HG02970 (cell line): ENCODE measurements at regions not wholly inside any gene's neighbourhood (a gene's known extent, or its start where the extent isn't known, plus 50 kb on each side); places are given as distances from the start of the nearest gene placed in this dataset.
A peak's percentile ranks its signal among the peaks of the same experiment; 100 is the strongest.
"Not testable (repeated sequence)": the region's sequence is repeated elsewhere in the genome, so short reads cannot be mapped to it uniquely, and the experiment has no call there.

Experiments
- ATAC-seq: cut with Tn5 transposase; IDR thresholded peaks from one replicate; pipeline ENCODE4 v1.9.1; 2021; ENCODE audit warnings: mild to moderate bottlenecking, moderate library complexity, moderate number of reproducible peaks; ENCODE audit not compliant: unreplicated experiment, low FRiP score

DNA sequence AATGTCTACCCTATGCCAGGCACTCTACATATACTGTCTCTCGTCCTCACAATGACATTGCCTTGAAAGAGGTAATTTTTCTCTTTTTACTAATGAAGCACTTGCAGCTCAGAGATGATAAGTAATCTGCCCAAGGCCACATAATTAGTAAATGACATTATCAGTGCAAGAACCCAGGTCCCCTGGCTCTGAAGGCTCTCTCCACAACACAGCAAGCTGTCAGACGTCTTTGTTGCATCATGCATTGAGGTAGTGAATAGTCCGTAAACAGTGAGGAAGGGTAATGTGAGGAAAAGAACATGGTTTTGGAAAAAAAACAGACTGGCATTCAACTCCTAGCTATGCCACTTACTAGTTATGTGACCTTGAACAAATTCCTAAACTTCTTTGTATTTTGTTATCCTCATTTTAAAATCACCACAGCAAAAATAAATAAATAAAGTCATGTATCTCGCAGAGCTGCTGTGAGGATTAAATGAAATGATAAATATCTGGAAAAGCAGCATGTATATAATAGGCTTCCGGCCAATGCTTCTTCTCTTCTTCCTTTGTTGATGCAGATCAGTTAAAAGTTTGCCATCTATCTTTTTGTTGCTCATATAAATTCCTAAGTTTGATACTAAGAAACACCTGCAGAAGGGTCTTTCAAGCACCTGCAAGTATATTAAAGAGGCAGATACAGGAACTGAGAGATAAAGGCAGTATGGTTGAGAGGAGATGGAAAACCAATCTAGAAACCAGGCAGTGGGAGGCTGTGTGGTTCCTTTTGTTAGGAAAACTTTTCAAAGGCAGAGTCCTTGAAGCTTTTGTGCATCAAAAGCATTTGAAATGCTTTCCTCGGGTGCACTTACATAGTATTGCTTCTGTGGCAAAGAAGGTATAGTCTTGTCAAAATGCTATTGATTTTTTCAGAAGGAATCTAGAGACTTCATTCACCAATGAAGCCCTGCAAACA, 82.8 kb downstream of the BTG1 start:
- no peak for ATAC-seq

DNA sequence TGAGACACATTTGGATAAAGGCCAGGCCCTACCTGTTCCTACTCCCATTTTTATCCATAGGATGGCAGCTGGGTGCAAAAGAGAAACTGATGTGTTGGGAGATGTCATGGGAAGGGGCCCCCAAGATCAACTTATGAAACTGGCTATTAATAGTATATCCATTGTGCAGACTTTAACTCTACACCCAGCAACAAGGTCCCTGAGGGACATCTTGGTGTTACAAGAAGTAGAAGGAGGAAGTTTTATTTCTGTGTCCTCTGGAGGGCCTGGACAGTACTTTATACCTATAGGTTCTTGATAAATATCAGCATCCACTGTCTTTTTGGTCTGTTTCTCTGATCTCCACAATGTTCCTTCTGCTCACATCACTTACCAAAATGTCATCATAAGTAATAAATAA, 84.6 kb downstream of the BTG1 start:
- ATAC-seq: no peak

DNA sequence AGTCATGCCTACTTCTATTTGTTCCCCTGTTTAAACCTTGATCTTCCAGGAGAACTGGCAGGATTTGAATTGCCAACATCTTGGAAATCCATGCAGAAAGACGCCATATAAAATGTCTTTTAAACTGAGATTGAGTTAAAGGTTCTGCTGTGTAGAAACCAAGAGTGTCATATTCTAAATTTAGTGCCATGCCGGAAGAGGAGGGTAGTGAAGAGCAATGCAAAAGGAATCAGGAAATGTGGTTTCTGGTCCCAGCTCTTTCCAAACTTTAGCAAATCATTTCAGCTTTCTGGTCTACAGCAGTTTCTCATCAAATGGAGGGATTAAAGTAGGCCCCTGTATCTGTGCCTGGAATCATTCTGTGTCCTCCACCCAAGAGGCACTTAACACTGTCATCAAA, 85.7 kb downstream of the BTG1 start:
- no peak for ATAC-seq

DNA sequence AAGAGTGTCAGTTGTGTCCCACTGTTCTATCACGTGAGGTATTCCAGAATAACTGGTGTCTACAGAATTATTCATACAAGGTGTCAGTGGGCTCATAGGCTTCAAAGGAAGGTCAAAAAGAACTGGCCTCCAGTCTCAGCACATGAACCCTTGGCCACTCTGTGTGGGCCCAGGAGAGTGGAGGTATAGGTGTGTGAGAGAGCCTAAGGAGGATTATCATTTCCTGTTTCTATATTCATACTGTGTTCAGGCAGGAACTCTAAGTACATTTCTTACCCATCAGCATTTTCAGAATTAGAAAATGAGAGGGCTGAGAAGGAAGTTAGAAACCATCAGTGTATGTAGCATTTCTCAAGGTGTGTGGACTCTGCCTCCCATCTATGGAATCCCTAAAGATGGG, 87.0 kb downstream of the BTG1 start:
- no peak for ATAC-seq

DNA sequence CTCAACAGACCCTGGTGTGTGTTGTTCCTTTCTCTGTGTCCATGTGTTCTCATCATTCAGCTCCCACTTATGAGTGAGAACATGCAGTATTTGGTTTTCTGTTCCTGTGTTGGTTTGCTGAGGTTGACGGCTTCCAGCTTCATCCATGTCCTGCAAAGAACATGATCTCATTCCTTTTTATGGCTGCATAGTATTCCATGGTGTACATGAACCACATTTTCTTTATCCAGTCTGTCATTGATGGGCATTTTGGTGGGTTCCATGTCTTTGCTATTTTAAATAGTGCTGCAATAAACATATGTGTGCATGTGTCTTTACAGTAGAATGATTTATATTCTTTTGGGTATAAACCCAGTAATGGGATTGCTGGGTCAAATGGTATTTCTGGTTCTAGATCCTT, 88.9 kb downstream of the BTG1 start:
- not testable (repeated sequence) for ATAC-seq

DNA sequence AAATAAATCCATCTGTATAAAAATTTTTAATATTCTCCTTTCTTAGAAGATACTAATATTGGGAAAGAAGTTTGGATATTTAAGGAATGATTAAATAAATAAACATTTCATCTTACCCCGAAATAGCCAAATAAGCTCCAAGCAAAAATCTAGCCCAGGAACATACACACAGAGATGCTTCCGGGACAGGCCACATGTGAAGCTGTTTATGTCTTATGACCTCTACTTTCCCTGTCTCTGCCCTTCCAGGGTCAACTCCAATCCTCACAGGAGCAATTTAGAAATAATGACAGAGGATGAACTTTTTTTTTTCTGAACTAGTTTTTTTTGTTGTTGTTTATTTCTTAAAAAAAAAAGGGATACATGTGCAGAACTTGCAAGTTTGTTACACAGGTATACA, 89.4 kb downstream of the BTG1 start:
- no peak for ATAC-seq

DNA sequence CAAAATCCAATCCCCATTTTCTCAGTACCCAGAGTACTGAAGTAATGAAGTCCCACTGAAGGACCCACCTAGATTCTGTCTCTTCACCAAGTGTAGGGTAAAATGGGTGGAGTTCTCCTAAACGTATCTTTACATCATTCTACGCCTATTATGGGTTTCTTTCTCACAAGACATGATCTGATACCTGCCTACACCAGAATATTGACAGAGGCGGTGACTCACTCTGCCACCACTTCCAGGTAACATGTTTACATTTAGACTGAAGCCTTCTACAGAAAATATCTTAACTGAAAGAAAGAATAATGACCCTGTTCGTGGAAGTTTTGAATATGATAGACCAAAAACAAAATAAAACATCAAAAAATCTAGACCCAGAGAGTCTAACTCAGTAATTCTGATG, 89.8 kb downstream of the BTG1 start:
- ATAC-seq: no peak

DNA sequence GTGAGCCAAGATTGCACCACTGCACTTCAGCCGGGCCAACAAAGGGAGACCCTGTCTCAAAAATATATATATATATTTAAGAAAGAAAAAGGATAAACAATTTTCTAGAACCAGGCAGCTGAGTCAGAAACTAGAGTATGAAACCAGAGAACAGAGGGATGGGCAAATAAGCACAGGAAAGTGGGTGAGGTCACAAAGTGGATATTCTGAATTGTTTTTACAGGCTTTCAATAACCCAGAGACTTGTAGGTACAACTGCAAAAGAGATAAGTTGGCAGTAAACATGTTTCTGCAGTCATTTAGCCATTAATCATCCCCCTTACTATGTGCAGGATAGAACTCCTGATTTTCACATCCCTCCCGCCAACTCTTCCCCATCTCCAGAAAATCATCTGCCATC, 94.2 kb downstream of the BTG1 start:
- no peak for ATAC-seq

DNA sequence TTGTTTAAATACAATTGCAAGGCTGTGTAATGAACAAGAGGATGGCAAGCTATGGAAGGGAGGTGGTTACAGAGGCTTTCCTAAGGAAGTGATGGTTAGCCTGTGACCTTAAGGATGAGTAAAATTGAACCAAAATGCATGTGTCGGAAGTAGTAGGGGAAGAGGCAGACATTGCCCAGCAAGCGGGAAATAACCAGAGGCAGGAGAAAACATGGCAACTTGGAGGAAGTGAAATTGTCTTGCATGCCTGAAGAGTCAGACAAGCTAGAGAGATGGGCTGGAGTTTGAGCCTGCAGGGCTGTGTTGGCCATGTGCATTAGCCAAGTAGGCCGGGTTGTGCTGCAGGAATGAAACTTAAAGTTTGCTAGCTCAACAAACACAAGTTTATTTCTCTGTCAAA, 96.2 kb downstream of the BTG1 start:
- peak; percentile 50 for ATAC-seq

DNA sequence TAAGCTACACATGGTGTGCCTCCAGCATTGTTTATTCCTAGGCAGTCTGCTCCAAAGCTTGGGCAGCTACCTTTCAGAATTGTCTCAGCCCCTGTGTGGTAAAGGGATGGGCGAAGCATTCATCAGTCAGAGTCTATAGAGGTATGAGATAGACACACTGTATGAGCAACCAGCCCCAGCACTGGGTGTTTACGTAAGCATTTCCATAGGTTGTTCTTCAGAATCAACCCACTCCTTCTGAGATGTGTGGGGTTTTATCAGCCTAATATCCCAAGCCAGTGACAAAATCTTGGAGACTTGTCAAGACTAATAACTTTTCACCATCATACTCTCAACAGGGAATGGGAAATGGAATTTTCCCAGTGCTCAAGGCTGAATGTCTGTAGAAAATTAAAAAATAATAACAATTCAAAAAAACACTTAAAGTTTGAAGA, 98.2 kb downstream of the BTG1 start:
- no peak for ATAC-seq

DNA sequence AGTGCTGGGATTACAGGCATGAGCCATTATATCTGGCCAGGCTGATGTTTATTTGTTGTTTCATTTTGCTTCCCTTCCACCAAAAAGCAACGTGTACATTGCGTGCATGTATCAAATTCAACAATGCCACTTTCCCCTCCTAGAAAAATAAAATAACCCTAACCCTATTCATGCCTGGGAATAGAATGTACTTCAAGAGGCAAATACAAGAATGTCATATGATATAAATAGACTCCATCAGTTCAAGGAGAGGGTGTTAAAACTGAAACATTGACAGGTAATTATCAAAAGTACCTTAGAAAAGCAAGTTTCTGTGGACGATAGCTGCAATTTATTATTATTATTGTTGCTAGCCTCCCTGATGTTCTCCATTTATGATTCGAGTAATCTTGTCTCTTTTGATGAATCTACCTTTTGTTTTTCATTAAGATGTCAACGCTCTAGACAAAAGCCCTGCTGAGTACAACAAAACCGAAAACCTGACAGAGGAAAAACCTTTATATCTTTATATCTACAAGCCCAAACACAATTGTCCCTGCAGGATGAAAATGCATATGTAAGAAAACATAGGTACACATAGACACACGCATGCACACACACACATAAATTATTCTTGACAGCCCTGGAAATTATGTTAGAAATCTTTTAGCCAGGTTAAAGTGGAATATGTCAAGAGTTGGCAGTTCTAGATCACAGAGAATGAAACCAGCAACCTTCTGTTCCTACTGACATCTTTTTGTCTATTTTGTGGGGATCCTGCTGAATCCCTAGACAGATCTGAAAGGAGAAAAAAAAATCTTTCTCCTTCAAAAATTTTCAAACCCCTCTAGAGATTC, 98.9 kb downstream of the BTG1 start:
- no peak for ATAC-seq

DNA sequence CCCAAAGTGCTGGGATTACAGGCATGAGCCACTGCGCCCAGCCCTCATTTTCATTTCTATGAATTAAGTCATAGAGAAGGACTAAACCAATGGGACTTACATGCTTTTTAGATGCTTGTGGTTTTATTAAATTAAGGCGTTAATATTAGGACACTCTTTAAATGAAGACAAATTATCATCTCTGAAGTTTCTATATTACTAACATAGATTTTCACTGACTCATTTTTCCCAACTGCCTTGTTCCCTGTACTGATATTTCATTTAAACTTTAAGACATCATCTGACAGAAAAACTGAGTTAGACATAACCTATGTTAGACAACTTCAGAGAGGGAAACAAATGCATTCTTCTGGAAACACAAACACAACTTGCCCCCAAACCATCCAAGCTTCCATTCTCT, 99.8 kb downstream of the BTG1 start:
- ATAC-seq: no peak

DNA sequence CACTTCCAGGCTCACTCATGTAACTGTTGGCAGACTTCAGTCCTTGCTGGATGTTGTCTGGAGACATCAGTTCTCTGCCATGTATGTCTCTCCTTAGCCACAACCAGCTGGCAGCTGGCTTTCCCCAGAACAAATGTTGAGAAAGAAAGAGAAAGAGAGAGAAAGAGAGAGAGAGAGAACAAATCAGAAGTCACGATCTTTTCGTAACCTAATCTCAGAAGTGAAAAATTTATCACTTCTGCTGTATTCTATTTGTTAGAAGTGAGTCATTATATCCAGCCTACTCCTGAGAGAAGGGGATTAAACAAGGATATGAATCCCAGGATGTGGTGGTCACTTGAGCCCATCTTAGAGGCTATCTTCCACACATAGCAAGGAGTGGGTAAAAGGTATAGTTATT, 101.2 kb downstream of the BTG1 start:
- no peak for ATAC-seq

DNA sequence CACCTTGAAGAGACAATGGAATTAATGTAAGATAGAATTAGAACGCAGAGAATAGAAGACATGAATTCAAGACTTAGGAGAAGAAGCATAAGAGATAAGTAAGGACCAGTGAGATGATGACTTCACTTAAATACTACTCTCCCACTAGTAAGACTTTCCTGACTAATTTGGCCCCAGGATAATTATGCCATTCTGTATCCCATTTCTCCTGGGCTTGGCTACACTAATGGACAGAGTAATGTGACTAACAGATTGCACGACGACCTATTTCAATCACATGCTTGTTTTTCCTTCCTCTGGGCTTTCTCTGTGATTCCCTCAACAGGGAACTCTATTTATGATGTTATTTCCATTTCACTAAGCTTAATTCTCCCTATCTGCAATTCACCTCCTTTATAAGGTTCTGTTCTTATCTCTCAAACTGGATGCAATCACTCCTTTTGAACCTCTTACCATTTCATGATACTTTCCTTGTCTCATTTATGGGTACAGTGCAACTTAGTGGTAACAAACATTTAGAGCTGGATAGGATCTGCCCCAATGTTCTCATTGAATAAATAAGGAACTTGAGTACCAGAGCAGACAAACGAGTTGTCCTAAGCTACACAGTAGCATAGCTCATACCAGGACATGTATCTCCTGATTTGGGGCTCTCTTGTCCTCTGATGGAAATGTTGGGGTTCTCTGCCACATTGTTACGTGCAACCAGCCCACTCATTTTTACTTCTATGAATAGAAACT, 102.7 kb downstream of the BTG1 start:
- no peak for ATAC-seq

DNA sequence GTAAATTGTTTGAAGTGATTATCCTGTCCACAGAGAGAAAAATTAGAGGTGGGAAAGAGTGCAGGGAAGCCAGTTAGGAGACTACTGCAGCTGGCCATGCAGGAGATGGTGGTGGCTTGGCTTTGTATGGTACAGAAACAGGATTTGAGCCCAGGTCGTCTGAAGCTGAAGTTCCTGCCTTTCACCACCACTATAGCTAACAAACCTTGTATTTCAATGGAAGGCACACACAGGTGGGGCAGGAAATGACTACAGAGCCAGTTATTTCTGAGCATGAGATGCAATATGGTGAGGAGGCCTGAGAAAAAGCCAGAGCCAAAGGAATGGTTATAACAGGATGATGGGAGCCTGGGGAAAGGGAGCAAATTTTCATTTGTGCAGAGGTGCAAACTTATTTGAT, 103.9 kb downstream of the BTG1 start:
- no peak for ATAC-seq

DNA sequence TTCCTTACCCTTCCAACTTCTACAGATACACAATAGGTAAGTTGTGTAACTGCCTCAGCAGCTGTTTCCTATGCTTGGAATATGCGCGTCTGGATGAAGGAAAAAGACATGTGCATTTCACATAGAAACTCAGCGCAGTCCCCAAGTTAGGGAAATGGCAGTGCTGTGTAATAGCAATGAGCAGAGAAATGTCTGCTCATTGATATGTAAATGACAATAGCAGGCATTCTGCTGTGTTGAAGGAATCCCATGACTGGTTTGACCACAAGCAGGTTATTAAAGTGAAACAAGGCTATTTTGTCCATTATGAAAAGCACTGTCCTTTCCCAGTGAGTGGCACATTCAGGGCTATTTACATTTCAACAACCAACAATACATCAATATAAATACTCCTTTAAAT, 106.6 kb downstream of the BTG1 start:
- ATAC-seq: no peak

DNA sequence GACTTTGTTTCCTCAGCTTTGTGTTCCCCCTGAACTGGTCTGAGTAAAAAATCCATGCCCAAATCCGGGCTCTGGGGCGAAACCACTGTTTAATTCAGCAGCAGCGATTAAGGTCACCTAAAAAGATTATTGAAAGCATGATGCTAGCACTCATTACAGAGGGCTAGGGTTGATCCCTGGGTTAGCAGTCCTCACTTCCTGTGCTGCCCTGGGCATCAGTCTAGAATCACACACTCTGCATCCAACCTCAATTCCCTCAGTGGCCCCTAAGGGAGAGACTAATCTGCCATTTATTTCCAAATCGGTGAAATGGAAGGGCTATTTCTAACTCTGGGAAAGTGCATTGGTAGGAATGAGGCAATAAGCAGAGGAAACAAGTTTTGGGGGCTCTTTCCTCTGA, 107.2 kb downstream of the BTG1 start:
- no peak for ATAC-seq

DNA sequence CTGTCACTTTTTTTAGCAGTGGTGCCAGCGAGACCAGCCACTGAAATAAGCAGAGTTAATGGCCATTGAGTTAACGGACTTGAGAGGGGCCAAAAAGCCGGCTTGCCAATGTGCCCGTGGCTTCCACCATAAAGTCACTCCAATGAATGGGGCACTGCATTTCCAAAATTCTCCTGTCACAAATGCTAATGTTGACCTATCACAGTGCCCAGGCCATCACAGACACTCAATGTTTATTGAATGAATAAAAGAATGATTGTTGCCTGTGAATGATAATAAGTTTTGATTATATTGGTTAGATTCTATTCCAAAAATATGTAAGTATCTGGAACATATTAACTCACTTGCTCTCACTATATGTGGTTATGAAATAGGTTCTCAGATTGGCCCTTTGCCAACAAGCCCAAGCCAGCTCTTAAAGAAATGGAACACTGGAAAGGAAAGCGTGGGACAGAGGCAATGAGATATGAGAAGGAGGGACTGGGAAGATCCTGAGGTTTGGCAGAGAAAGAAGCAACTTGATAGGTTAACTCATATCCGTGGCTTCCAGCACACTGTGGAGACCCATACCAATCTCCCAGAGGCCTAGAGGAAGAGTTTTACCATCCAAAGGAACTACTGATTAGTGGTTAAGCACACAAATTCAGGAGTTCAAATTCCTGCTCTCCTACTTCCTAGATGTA, 108.7 kb downstream of the BTG1 start:
- no peak for ATAC-seq

DNA sequence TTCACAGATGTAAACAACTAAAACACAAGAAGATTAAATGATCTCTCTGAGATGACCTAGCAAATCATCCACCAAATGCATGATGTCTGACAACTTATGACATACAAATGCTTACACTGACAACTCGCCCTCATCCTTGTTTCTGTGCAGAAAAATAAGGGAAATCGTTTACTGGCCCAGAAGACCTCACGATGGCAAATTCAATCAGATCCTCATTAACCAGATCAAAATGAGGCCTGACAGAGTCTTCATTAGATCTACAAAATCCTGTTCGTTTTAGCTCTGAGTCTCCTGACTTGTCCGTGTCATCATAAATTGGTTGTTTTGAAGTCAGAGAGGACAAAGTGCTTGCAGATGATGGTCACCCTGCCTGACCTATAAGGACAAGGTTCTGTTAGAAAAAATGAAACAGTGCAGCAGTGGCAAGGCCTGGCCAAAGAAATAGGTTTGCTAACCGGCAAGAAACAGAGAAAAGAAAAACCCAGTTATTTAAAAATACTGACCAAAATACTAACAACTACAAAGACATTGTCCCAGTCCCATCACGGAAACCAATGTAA, 109.5 kb downstream of the BTG1 start:
- no peak for ATAC-seq

DNA sequence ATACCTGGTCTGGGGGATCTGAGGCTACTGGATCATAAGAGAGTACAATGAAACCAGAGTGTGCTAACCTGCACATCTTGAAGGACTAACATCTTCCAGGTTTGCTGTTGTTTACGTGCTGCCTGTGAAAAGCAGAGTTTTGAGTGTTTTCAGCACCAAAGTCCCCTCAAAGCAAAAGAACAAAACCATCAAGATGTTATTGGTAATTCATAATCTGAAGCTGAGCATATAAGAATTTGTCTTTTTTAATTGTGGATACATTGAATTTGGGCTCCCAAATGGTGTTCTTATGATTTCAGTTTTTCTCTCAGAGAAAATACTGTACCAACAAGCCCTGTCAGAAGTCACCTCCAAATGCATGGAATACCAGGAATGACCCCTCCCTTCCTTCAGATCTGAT, 110.2 kb downstream of the BTG1 start:
- peak; percentile 17 for ATAC-seq
